Ovary (tissue), 7 donors: ENCODE measurements at regions not wholly inside any gene's neighbourhood (a gene's known extent, or its start where the extent isn't known, plus 50 kb on each side); places are given as distances from the start of the nearest gene placed in this dataset.

Source experiments
- DNase-seq, 5 donors: peaks; one replicate each; pipeline ENCODE4 v3.0.0-alpha.2; 2019 to 2020
- H3K27ac ChIP-seq, 2 donors: fragments of 200-600 bp; one replicate each; pipeline versions ENCODE4 v1.5.1 to v1.8.0; 2019 to 2022
- H3K27me3 ChIP-seq: fragments of 200-600 bp; one replicate; pipeline ENCODE4 v1.8.0; 2022
- H3K36me3 ChIP-seq: fragments of 200-600 bp; sonication (generic); one replicate; pipeline ENCODE4 v1.5.1; 2019
- H3K4me1 ChIP-seq: one replicate; pipeline ENCODE4 v1.8.1; 2013; ENCODE audit warnings: mild to moderate bottlenecking, moderate library complexity; ENCODE audit not compliant: insufficient read depth
- H3K4me3 ChIP-seq: fragments of 200-600 bp; sonication (generic); one replicate; pipeline ENCODE4 v1.5.1; 2017
- H3K9me3 ChIP-seq, 2 donors: fragments of 200-600 bp in 1 of 2; sonication (generic) in 1 of 2; one replicate each; pipeline versions ENCODE4 v1.5.1 to v1.8.1; 2013 to 2019; ENCODE audit warnings: mild to moderate bottlenecking in 1 of 2, moderate library complexity in 1 of 2
- EP300 ChIP-seq: sonication (generic); formaldehyde crosslinking; IDR thresholded peaks from one replicate; pipeline ENCODE4 v1.6.1; 2017; ENCODE audit warnings: antibody characterized with exemption
- POLR2A ChIP-seq: fragments of 450-650 bp; IDR thresholded peaks from one replicate; pipeline ENCODE4 v1.6.1; 2017; ENCODE audit warnings: antibody characterized with exemption, mild to moderate bottlenecking, moderate library complexity
- WGBS, 3 donors: extraction: QIAGEN DNeasy Blood & Tissue Kit in 1 of 3; methylation state at CpG; one replicate each; pipeline versions ENCODE4 v1.1.5 to v1.1.7; 2013 to 2017; 5-methylcytosine and 5-hydroxymethylcytosine counted together
- intact Hi-C, 4 donors: fragments of 100-400 bp; cut with DNase I; formaldehyde crosslinking; loops; one replicate each; pipeline versions ENCODE4 v1.11.0 to v1.15.1; 2022 to 2023
- TF ChIP-seq, protein P1 (sequence below), 3 donors: fragments of 450-650 bp in 2 of 3; fragments of 200-600 bp in 1 of 3; IDR thresholded peaks; one replicate each; pipeline versions ENCODE4 v1.5.1 to v1.8.0; 2016 to 2022; ENCODE audit warnings: antibody characterized with exemption in 3 of 3, mild to moderate bottlenecking in 1 of 3
- donor health status: DM: no; HTN: no; CAD: no; lungs with moderate emphysema.
- donor health status: DM: no; HTN: no; CAD: no.
- donor health status: Bipolar disorder and iron deficiency.
- donor health status: DM: no; HTN: no; CAD: no.
- donor health status: DM: yes; HTN: yes; CAD: no.

DNA sequence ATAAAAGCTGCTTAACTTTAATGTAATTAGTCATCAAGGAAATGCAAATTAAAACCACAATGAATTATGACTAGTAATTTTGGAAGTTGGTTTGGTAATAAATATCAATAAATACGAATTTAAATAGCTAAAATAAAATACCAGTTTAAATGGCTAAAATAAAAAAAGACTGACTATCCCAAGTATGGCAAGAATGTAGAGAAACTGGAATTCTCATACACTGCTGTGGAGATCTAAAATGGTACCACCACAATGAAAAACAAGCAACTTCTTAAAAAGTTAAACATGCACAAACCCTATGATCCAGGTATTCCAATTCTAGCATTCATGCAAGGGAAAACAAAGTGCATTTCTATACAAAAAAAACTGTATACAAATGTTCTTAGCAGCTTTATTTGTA, 382.6 kb upstream of the NR5A2 start:
- H3K36me3 ChIP-seq, result no peaks in the 10 kb centered on the region
- intact Hi-C loops, result no loop called here
- H3K27ac ChIP-seq, result no peak overlapping the region
- no peak for TF ChIP-seq POLR2A
- TF ChIP-seq, protein P1, sequence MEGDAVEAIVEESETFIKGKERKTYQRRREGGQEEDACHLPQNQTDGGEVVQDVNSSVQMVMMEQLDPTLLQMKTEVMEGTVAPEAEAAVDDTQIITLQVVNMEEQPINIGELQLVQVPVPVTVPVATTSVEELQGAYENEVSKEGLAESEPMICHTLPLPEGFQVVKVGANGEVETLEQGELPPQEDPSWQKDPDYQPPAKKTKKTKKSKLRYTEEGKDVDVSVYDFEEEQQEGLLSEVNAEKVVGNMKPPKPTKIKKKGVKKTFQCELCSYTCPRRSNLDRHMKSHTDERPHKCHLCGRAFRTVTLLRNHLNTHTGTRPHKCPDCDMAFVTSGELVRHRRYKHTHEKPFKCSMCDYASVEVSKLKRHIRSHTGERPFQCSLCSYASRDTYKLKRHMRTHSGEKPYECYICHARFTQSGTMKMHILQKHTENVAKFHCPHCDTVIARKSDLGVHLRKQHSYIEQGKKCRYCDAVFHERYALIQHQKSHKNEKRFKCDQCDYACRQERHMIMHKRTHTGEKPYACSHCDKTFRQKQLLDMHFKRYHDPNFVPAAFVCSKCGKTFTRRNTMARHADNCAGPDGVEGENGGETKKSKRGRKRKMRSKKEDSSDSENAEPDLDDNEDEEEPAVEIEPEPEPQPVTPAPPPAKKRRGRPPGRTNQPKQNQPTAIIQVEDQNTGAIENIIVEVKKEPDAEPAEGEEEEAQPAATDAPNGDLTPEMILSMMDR (IDR thresholded peaks at IDR 0.05), result no peak
- TF ChIP-seq EP300, result no peak
- H3K9me3 ChIP-seq, result peaks cover 0 to 3% of the 10 kb centered on the region in 2 donors
- H3K4me3 ChIP-seq, result no peak overlapping the region
- H3K4me1 ChIP-seq, result no peaks in the 10 kb centered on the region
- no peaks in the 10 kb centered on the region for H3K27me3 ChIP-seq
- WGBS, 3 donors, result 31 to 43% (median 34%) methylated on average over 1 of the region's 1 CpG
- no peak for DNase-seq

DNA sequence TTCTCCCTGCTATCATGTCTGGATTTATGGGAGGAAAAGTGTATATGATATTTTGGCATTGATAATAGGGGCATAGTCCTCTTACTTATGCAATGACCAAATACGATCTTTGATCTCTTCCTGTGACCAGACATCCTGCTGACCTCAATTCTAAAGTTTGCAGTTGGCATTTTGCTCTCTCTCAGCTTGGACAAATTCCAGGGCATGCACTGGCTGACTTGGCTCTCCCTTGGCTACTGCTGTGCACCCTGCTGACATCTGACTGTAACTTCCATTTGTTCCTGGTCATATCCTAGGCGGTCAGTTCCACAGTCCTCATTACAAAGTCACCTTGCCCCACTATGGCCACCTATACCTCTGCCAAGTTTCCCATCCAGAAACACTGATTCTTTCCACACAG, 380.7 kb upstream of the NR5A2 start:
- H3K27me3 ChIP-seq, result no peaks in the 10 kb centered on the region
- no peak for DNase-seq
- 81 to 89% (median 89%) methylated on average over 2 of the region's 2 CpGs for WGBS, 3 donors
- no peaks in the 10 kb centered on the region for H3K4me1 ChIP-seq
- H3K4me3 ChIP-seq, result no peak overlapping the region
- H3K9me3 ChIP-seq, result peaks cover 0 to 3% of the 10 kb centered on the region in 2 donors
- TF ChIP-seq EP300 (no peak), POLR2A (no peak)
- TF ChIP-seq, protein P1 (IDR thresholded peaks at IDR 0.05), result no peak
- intact Hi-C loops, result no loop called here
- no peak overlapping the region for H3K27ac ChIP-seq
- H3K36me3 ChIP-seq, result no peaks in the 10 kb centered on the region

DNA sequence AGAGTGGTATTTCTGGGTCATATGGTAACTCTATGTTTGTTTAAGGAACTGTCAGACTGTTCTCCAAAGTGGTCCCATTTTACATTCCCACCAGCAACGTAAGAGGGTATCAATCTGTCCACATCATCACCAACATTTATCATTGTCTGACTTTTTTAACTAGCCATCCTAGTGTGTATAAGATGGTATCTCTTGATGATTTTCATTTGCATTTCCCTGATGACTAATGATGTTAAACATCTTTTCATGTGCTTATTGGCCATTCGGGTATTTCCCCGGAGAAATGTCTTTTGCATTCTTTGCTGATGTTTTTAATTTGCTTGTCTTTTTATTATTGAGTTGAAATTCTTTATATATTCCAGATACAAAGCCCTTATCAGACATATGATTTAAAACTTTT, 370.1 kb upstream of the NR5A2 start:
- Histone ChIP-seq H3K4me3 (no peak overlapping the region), H3K9me3 (no peaks in the 10 kb centered on the region), H3K4me1 (no peaks in the 10 kb centered on the region), H3K27ac (no peak overlapping the region), H3K36me3 (no peaks in the 10 kb centered on the region), H3K27me3 (no peaks in the 10 kb centered on the region)
- no peak for DNase-seq
- intact Hi-C loops, result no loop called here
- WGBS, 3 donors, result 74 to 77% (median 74%) methylated on average over 3 of the region's 3 CpGs
- TF ChIP-seq, protein P1 (IDR thresholded peaks at IDR 0.05), result no peak
- TF ChIP-seq POLR2A (no peak), EP300 (no peak)

DNA sequence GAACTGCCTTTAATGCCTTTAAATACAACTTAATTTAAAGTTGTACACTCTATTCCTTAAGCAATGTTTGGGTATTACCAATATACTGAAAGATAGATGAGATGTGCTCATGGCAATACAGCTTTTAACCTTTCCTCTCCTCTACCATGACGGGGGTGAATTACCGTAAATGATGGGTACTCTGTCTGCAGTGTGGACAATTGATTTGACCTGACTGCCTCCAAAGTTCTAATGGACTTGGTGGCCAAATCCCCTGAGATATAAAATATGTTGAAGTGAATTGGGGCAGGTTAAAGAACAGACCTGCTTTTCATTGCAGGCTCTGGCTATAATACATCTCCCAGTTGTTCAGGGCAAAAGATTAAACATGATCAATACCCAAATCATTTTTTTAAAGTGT, 367.4 kb upstream of the NR5A2 start:
- Histone ChIP-seq H3K4me3 (no peak overlapping the region), H3K9me3 (no peaks in the 10 kb centered on the region), H3K27ac (no peak overlapping the region), H3K36me3 (no peaks in the 10 kb centered on the region), H3K27me3 (no peaks in the 10 kb centered on the region), H3K4me1 (no peaks in the 10 kb centered on the region)
- 81 to 93% (median 82%) methylated on average over 2 of the region's 2 CpGs for WGBS, 3 donors
- intact Hi-C loops, result no loop called here
- TF ChIP-seq POLR2A (no peak), EP300 (no peak)
- TF ChIP-seq, protein P1 (IDR thresholded peaks at IDR 0.05), result no peak
- DNase-seq, result no peak

DNA sequence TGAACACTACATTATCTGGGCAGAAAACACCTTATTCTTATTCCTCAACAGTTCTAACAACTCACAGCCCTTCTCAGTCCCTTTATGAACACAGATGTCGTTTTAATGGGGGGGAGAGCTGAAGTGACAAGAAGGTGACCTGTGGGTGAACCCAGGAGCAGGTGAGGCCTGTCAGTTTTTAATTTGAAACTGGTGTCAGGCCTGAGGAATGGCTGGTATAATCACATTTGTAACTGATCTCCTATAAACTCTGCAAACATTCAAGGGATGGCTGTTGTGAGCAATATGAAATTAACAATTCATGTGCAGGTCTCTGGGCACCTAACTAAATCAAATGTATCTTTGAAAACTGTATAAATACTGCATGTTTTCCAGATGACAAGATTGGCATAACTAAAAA, 362.1 kb upstream of the NR5A2 start:
- WGBS, 3 donors, result 8 to 29% (median 27%) methylated on average over 1 of the region's 1 CpG
- DNase-seq, result no peak
- Histone ChIP-seq H3K36me3 (no peaks in the 10 kb centered on the region), H3K9me3 (no peaks in the 10 kb centered on the region), H3K27ac (no peak overlapping the region), H3K27me3 (no peaks in the 10 kb centered on the region), H3K4me1 (no peaks in the 10 kb centered on the region), H3K4me3 (no peak overlapping the region)
- TF ChIP-seq EP300, result no peak
- TF ChIP-seq, protein P1 (IDR thresholded peaks at IDR 0.05), result no peak
- no peak for TF ChIP-seq POLR2A
- intact Hi-C loops, result no loop called here
